NT2/D1 (cell line): ENCODE measurements at regions not wholly inside any gene's neighbourhood (a gene's known extent, or its start where the extent isn't known, plus 50 kb on each side); places are given as distances from the start of the nearest gene placed in this dataset.
"Not testable (repeated sequence)": the region's sequence is repeated elsewhere in the genome, so short reads cannot be mapped to it uniquely, and the experiment has no call there.

ENCODE experiments used
- SUZ12 ChIP-seq: IDR thresholded peaks from 2 replicates; pipeline ENCODE4 v1.6.1; 2011; ENCODE audit not compliant: insufficient read length, insufficient read depth; ENCODE audit errors: extremely low read depth
- YY1 ChIP-seq: IDR thresholded peaks from 2 replicates; pipeline ENCODE4 v1.6.1; 2011; ENCODE audit not compliant: insufficient read length, insufficient read depth
- ZNF274 ChIP-seq: IDR thresholded peaks from 2 replicates; pipeline ENCODE4 v1.6.1; 2011; ENCODE audit warnings: mild to moderate bottlenecking, low read depth, low read length

GRCh38 chr11:96751807-96752206 lies 362.0 kb downstream of the JRKL start:
- not testable (repeated sequence) for TF ChIP-seq ZNF274, SUZ12, YY1
